Sigmoid colon (tissue), 3 donors: ENCODE measurements at regions not wholly inside any gene's neighbourhood (a gene's known extent, or its start where the extent isn't known, plus 50 kb on each side); places are given as distances from the start of the nearest gene placed in this dataset.

ENCODE experiments used
- CTCF ChIP-seq, 4 experiments: fragments of 450-650 bp in 3 of 4; fragments of 200-600 bp in 1 of 4; IDR thresholded peaks; one replicate each; pipeline ENCODE4 v1.5.1; 2016 to 2019; ENCODE audit warnings: antibody characterized with exemption in 4 of 4, mild to moderate bottlenecking in 3 of 4, moderate library complexity in 2 of 4
- POLR2A ChIP-seq, 2 donors: fragments of 450-650 bp; IDR thresholded peaks; one replicate each; pipeline ENCODE4 v1.6.1; 2016; ENCODE audit warnings: antibody characterized with exemption in 2 of 2, mild to moderate bottlenecking in 2 of 2, moderate library complexity in 2 of 2

DNA sequence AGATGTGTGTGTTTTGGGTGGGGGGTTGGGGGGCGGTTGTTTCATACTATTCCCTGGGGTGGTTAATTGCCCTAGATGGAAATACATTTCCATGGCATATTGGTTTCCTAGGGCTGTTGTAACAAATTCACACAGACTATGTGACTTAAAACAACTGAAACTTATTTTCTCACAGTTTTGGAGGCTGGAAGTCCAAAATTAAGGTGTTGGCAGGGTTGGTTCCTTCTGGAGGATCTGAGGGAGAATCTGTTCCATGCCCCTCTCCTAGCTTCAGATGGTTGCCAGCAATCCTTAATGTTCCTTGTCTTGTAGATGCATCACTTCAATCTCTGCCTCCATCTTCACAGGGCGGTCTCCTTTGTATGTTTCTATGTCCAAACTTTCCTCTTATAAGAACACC, 353.7 kb upstream of the ACTBL2 start:
- no peak for TF ChIP-seq CTCF (IDR thresholded peaks at IDR 0.05)
- no peak for TF ChIP-seq POLR2A (IDR thresholded peaks at IDR 0.05)
